GM19468 (cell line): ENCODE measurements at regions not wholly inside any gene's neighbourhood (a gene's known extent, or its start where the extent isn't known, plus 50 kb on each side); places are given as distances from the start of the nearest gene placed in this dataset.
"Not testable (repeated sequence)": the region's sequence is repeated elsewhere in the genome, so short reads cannot be mapped to it uniquely, and the experiment has no call there.

Experiments
- ATAC-seq: cut with Tn5 transposase; IDR thresholded peaks from one replicate; pipeline ENCODE4 v1.9.1; 2021; ENCODE audit warnings: mild to moderate bottlenecking, moderate library complexity, moderate number of reproducible peaks; ENCODE audit not compliant: unreplicated experiment; ENCODE audit errors: extremely low read depth

GRCh38 chr6:139534472-139535115 is 160.1 kb upstream of the CITED2 start:
- no peak for ATAC-seq

- ATAC-seq, result no peak
These were observed 159.4 kb upstream of the CITED2 start for GRCh38 chr6:139533573-139534471.

GRCh38 chr6:139533171-139533570 is 158.7 kb upstream of the CITED2 start:
- ATAC-seq, result no peak

GRCh38 chr6:139531148-139532115 is 157.0 kb upstream of the CITED2 start:
- no peak for ATAC-seq

- no peak for ATAC-seq
These were observed 156.1 kb upstream of the CITED2 start for GRCh38 chr6:139530561-139530960.

GRCh38 chr6:139529420-139529819 is 155.0 kb upstream of the CITED2 start:
- no peak for ATAC-seq

GRCh38 chr6:139528471-139528870 is 154.0 kb upstream of the CITED2 start:
- no peak for ATAC-seq

- ATAC-seq, result no peak
These were observed 151.0 kb upstream of the CITED2 start for GRCh38 chr6:139525415-139525814.

GRCh38 chr6:139523986-139524385 is 149.5 kb upstream of the CITED2 start:
- ATAC-seq, result no peak

- ATAC-seq, result no peak
These were observed 148.2 kb upstream of the CITED2 start for GRCh38 chr6:139522511-139523220.

- no peak for ATAC-seq
These were observed 146.9 kb upstream of the CITED2 start for GRCh38 chr6:139521338-139521737.

GRCh38 chr6:139520321-139520768 is 145.9 kb upstream of the CITED2 start:
- ATAC-seq, result no peak

- ATAC-seq, result no peak
These were observed 145.2 kb upstream of the CITED2 start for GRCh38 chr6:139519571-139520031.

GRCh38 chr6:139519097-139519496 is 144.6 kb upstream of the CITED2 start:
- ATAC-seq, result no peak

- no peak for ATAC-seq
These were observed 144.2 kb upstream of the CITED2 start for GRCh38 chr6:139518556-139519091.

GRCh38 chr6:139517998-139518555 is 143.6 kb upstream of the CITED2 start:
- not testable (repeated sequence) for ATAC-seq

- no peak for ATAC-seq
These were observed 141.1 kb upstream of the CITED2 start for GRCh38 chr6:139515511-139515910.

GRCh38 chr6:139514819-139515218 is 140.4 kb upstream of the CITED2 start:
- no peak for ATAC-seq
